Spleen (tissue), 11 donors: ENCODE measurements at regions not wholly inside any gene's neighbourhood (a gene's known extent, or its start where the extent isn't known, plus 50 kb on each side); places are given as distances from the start of the nearest gene placed in this dataset.
A peak's percentile ranks its signal among the peaks of the same experiment; 100 is the strongest.

Source experiments
- DNase-seq: peaks from one replicate; pipeline ENCODE4 v3.0.0-alpha.2; 2020
- H3K27ac ChIP-seq, 8 donors: fragments of 200-600 bp; sonication (generic) in 7 of 8; 1 replicate in 4 of 8; 2 replicates in 4 of 8; pipeline versions ENCODE4 v1.5.0 to v1.8.0; 2016 to 2021; ENCODE audit warnings: inconsistent platforms in 4 of 8, mild to moderate bottlenecking in 4 of 8, moderate library complexity in 1 of 8
- H3K27me3 ChIP-seq, 7 donors: fragments of 200-600 bp; sonication (generic) in 6 of 7; replicated peaks in 1 of 7; 1 replicate in 4 of 7; 2 replicates in 3 of 7; pipeline versions ENCODE4 v1.5.0 to v1.8.0; 2016 to 2021; ENCODE audit warnings: inconsistent platforms in 3 of 7, mild to moderate bottlenecking in 1 of 7
- H3K36me3 ChIP-seq, 6 donors: fragments of 200-600 bp; sonication (generic) in 5 of 6; 1 replicate in 4 of 6; 2 replicates in 2 of 6; pipeline versions ENCODE4 v1.5.0 to v1.8.0; 2016 to 2021; ENCODE audit warnings: inconsistent platforms in 2 of 6
- H3K4me1 ChIP-seq, 6 donors: fragments of 200-600 bp; sonication (generic) in 5 of 6; 1 replicate in 3 of 6; 2 replicates in 3 of 6; pipeline versions ENCODE4 v1.5.0 to v1.8.0; 2016 to 2021; ENCODE audit warnings: inconsistent platforms in 3 of 6
- H3K4me3 ChIP-seq, 8 donors: fragments of 200-600 bp; sonication (generic) in 7 of 8; 1 replicate in 4 of 8; 2 replicates in 4 of 8; pipeline versions ENCODE4 v1.5.0 to v1.8.0; 2016 to 2021; ENCODE audit warnings: inconsistent platforms in 4 of 8, mild to moderate bottlenecking in 4 of 8, moderate library complexity in 2 of 8
- H3K9me3 ChIP-seq, 8 donors: fragments of 200-600 bp; sonication (generic) in 7 of 8; 1 replicate in 4 of 8; 2 replicates in 4 of 8; pipeline versions ENCODE4 v1.5.0 to v1.8.0; 2016 to 2021; ENCODE audit warnings: inconsistent platforms in 4 of 8
- POLR2A ChIP-seq, 3 donors: fragments of 450-650 bp; IDR thresholded peaks; one replicate each; pipeline ENCODE4 v1.5.1; 2017; ENCODE audit warnings: antibody characterized with exemption in 3 of 3, mild to moderate bottlenecking in 1 of 3
- POLR2AphosphoS5 ChIP-seq, 3 donors: sonication (generic); formaldehyde crosslinking; IDR thresholded peaks; one replicate each; pipeline ENCODE4 v1.5.1; 2017; ENCODE audit warnings: antibody characterized with exemption in 3 of 3
- WGBS, 5 donors: extraction: QIAGEN DNeasy Blood & Tissue Kit in 3 of 5; methylation state at CpG; one replicate each; pipeline versions ENCODE4 v1.1.5 to v1.1.7; 2013 to 2018; 5-methylcytosine and 5-hydroxymethylcytosine counted together
- intact Hi-C: fragments of 100-400 bp; cut with DNase I; formaldehyde crosslinking; loops from one replicate; pipeline ENCODE4 v1.15.0; 2023; ENCODE audit warnings: low total_unique reads
- TF ChIP-seq, protein P1 (sequence below), 11 experiments: fragments of 200-600 bp in 7 of 11; fragments of 450-650 bp in 4 of 11; sonication (generic) in 4 of 11; IDR thresholded peaks in 8 of 11; conservative IDR thresholded peaks in 3 of 11; 1 replicate in 7 of 11; 2 replicates in 4 of 11; pipeline versions ENCODE4 v1.4.0 to v1.8.0; 2016 to 2021; ENCODE audit warnings: antibody characterized with exemption in 11 of 11, inconsistent platforms in 4 of 11, mild to moderate bottlenecking in 1 of 11
- donor health status: healthy with polysubstance abuse.
- donor health status: DM: no; HTN: no; CAD: no; lungs with moderate emphysema.
- donor health status: DM: no; HTN: no; CAD: no.
- donor health status: Bipolar disorder and iron deficiency.
- donor health status: healthy.
- donor health status: DM: no; HTN: no; CAD: no.
- donor health status: DM: yes; HTN: yes; CAD: no.

GRCh38 chr1:39128126-39128525, 76.4 kb upstream of the MACF1 start:
- Histone ChIP-seq H3K4me3 (no peak overlapping the region), H3K4me1 (peaks cover 7 to 59% (median 35%) of the 10 kb centered on the region in 6 donors), H3K9me3 (no peaks in the 10 kb centered on the region), H3K27me3 (no peaks in the 10 kb centered on the region), H3K36me3 (peaks cover 0 to 6% (median 0%) of the 10 kb centered on the region in 6 donors), H3K27ac (peak overlapping the region in 5 of 8 donors; percentile 3 to 43 (median 8))
- 64 to 69% (median 66%) methylated on average over 4 of the region's 4 CpGs for WGBS, 5 donors
- TF ChIP-seq, protein P1, sequence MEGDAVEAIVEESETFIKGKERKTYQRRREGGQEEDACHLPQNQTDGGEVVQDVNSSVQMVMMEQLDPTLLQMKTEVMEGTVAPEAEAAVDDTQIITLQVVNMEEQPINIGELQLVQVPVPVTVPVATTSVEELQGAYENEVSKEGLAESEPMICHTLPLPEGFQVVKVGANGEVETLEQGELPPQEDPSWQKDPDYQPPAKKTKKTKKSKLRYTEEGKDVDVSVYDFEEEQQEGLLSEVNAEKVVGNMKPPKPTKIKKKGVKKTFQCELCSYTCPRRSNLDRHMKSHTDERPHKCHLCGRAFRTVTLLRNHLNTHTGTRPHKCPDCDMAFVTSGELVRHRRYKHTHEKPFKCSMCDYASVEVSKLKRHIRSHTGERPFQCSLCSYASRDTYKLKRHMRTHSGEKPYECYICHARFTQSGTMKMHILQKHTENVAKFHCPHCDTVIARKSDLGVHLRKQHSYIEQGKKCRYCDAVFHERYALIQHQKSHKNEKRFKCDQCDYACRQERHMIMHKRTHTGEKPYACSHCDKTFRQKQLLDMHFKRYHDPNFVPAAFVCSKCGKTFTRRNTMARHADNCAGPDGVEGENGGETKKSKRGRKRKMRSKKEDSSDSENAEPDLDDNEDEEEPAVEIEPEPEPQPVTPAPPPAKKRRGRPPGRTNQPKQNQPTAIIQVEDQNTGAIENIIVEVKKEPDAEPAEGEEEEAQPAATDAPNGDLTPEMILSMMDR (IDR thresholded peaks at IDR 0.05 in 8 of 11, conservative IDR thresholded peaks at IDR 0.05 in 3 of 11) = no peak
- TF ChIP-seq POLR2A (IDR thresholded peaks at IDR 0.05) (no peak), POLR2AphosphoS5 (IDR thresholded peaks at IDR 0.05) (no peak)
- intact Hi-C loops = no loop called here
- no peak for DNase-seq

GRCh38 chr1:39128959-39129358, 75.5 kb upstream of the MACF1 start:
- 77 to 93% (median 83%) methylated on average over 2 of the region's 2 CpGs for WGBS, 5 donors
- Histone ChIP-seq H3K4me1 (peaks cover 7 to 67% (median 40%) of the 10 kb centered on the region in 6 donors), H3K4me3 (no peak overlapping the region), H3K27ac (peak overlapping the region in 1 of 8 donors; percentile 23), H3K36me3 (peaks cover 0 to 6% (median 0%) of the 10 kb centered on the region in 6 donors), H3K9me3 (no peaks in the 10 kb centered on the region), H3K27me3 (no peaks in the 10 kb centered on the region)
- TF ChIP-seq POLR2AphosphoS5 (IDR thresholded peaks at IDR 0.05) (no peak), POLR2A (IDR thresholded peaks at IDR 0.05) (no peak)
- TF ChIP-seq, protein P1 (IDR thresholded peaks at IDR 0.05 in 8 of 11, conservative IDR thresholded peaks at IDR 0.05 in 3 of 11) = no peak
- intact Hi-C loops = no loop called here
- DNase-seq = no peak

- Histone ChIP-seq H3K4me1 (peaks cover 7 to 70% (median 43%) of the 10 kb centered on the region in 6 donors), H3K27me3 (no peaks in the 10 kb centered on the region), H3K27ac (peak overlapping the region in 4 of 8 donors; percentile 20 to 81 (median 24)), H3K36me3 (peaks cover 0 to 6% (median 0%) of the 10 kb centered on the region in 6 donors), H3K4me3 (no peak overlapping the region), H3K9me3 (no peaks in the 10 kb centered on the region)
- TF ChIP-seq, protein P1 (IDR thresholded peaks at IDR 0.05 in 8 of 11, conservative IDR thresholded peaks at IDR 0.05 in 3 of 11) = no peak
- no peak for TF ChIP-seq POLR2AphosphoS5 (IDR thresholded peaks at IDR 0.05)
- TF ChIP-seq POLR2A (IDR thresholded peaks at IDR 0.05) = no peak
- intact Hi-C loops = no loop called here
- DNase-seq = no peak
Observed at GRCh38 chr1:39129514-39129913, 75.0 kb upstream of the MACF1 start.

DNA sequence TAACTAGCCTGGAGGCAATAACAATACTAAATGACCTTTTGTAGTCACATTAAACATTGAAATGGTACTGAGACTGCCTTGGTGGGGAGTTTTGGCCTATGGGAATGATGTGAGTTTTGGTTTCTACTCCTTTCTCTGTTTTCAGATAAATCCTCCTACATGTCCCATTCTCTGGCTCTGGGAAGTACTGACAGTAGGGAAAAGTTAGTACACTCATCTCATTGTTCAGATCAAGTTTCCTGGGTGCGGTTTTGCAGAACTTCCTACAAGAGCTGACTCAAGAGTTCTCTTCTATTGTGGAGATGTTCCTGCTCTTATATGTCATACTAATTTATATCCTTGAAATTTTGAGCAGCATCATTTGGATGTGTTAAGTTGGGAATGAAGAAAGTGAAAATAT, 74.2 kb upstream of the MACF1 start:
- peaks cover 7 to 74% (median 48%) of the 10 kb centered on the region in 6 donors for H3K4me1 ChIP-seq
- intact Hi-C loops = no loop called here
- no peaks in the 10 kb centered on the region for H3K27me3 ChIP-seq
- TF ChIP-seq, protein P1 (IDR thresholded peaks at IDR 0.05 in 8 of 11, conservative IDR thresholded peaks at IDR 0.05 in 3 of 11) = no peak
- H3K4me3 ChIP-seq = no peak overlapping the region
- no peak for DNase-seq
- no peaks in the 10 kb centered on the region for H3K9me3 ChIP-seq
- peak overlapping the region in 5 of 8 donors; percentile 20 to 81 (median 25) for H3K27ac ChIP-seq
- WGBS, 5 donors = 37 to 59% (median 41%) methylated on average over 1 of the region's 1 CpG
- peaks cover 0 to 6% (median 0%) of the 10 kb centered on the region in 6 donors for H3K36me3 ChIP-seq
